ENCODE measurements at regions not wholly inside any gene's neighbourhood (a gene's known extent, or its start where the extent isn't known, plus 50 kb on each side); places are given as distances from the start of the nearest gene placed in this dataset.

- no peaks in the 10 kb centered on the region for H3K9me2 ChIP-seq (ENCODE audit: insufficient read depth)
- no peaks in the 10 kb centered on the region for H3K79me2 ChIP-seq (ENCODE audit: insufficient read depth, low read length)
- DNase-seq (ENCODE audit: low read depth, low spot score) (no peak), ATAC-seq (no peak)
- TF ChIP-seq EGR1 (IDR thresholded peaks at IDR 0.05; ENCODE audit: low read depth) (no peak), REST (IDR thresholded peaks at IDR 0.05; ENCODE audit: low read depth) (no peak), EZH2 (IDR thresholded peaks at IDR 0.05) (no peak), ELF1 (IDR thresholded peaks at IDR 0.05; ENCODE audit: borderline replicate concordance, low read depth) (no peak), CEBPB (IDR thresholded peaks at IDR 0.05; ENCODE audit: low read depth) (no peak), ATF3 (IDR thresholded peaks at IDR 0.05) (no peak), SIN3A (IDR thresholded peaks at IDR 0.05; ENCODE audit: low read depth) (no peak), ZBTB33 (IDR thresholded peaks at IDR 0.05; ENCODE audit: extremely low read depth, insufficient replicate concordance, low read length) (no peak), EZH2phosphoT487 (IDR thresholded peaks at IDR 0.05; ENCODE audit: borderline replicate concordance) (no peak), TCF7L2 (IDR thresholded peaks at IDR 0.05; ENCODE audit: borderline replicate concordance, extremely low read depth, insufficient read depth, insufficient read length) (no peak), POLR2A (IDR thresholded peaks at IDR 0.05; ENCODE audit: borderline replicate concordance, extremely low read depth, insufficient read depth, insufficient read length) (no peak), ZNF274 (IDR thresholded peaks at IDR 0.05; ENCODE audit: low read depth, low read length) (no peak)
- H4K20me1 ChIP-seq (ENCODE audit: insufficient read depth), result no peaks in the 10 kb centered on the region
- ChIA-PET POLR2A (no interaction called here), RAD21 (ENCODE audit: low non-redundant PET in 1 of 2, low total read pairs in 2 of 2, uncharacterized antibody in 2 of 2, unreplicated experiment in 2 of 2) (no interaction called here), CTCF (no interaction called here)
- no TSS peak for BruUV-seq (replicated peaks)
- H3K27me3 ChIP-seq (ENCODE audit: insufficient read depth, low read length), result no peaks in the 10 kb centered on the region
- no peaks in the 10 kb centered on the region for H3K36me3 ChIP-seq (ENCODE audit: control insufficient read depth in 1 of 2, insufficient read depth in 2 of 2, low read length in 2 of 2)
- no peaks in the 10 kb centered on the region for H3K4me1 ChIP-seq (ENCODE audit: control insufficient read depth in 1 of 2, insufficient read depth in 2 of 2, low read length in 2 of 2)
- intact Hi-C loops (cut with micrococcal nuclease), result no loop called here
- H3K27ac ChIP-seq (ENCODE audit: low read depth, low read length), result no peak overlapping the region
- H3K9ac ChIP-seq (ENCODE audit: low read length), result no peak overlapping the region
- no peak overlapping the region for H3K4me2 ChIP-seq (ENCODE audit: low read length)
- no peak overlapping the region for H3K4me3 ChIP-seq (replicated peaks in 1 of 2; ENCODE audit: low read depth in 1 of 2, low read length in 2 of 2)
- no peak overlapping the region for H2AFZ ChIP-seq (ENCODE audit: low read depth, low read length, poor library complexity, severe bottlenecking)
- no peaks in the 10 kb centered on the region for H3K9me3 ChIP-seq (ENCODE audit: control insufficient read depth in 1 of 2, insufficient read depth in 1 of 2, low read depth in 1 of 2, low read length in 2 of 2)
Measured at GRCh38 chr6:147841547-147842148, 333.2 kb downstream of the SAMD5 start.
